GM19351 (cell line): ENCODE measurements at regions not wholly inside any gene's neighbourhood (a gene's known extent, or its start where the extent isn't known, plus 50 kb on each side); places are given as distances from the start of the nearest gene placed in this dataset.
"Not testable (repeated sequence)": the region's sequence is repeated elsewhere in the genome, so short reads cannot be mapped to it uniquely, and the experiment has no call there.

ENCODE experiments used
- ATAC-seq: cut with Tn5 transposase; IDR thresholded peaks from one replicate; pipeline ENCODE4 v1.9.1; 2021; ENCODE audit warnings: mild to moderate bottlenecking, moderate library complexity; ENCODE audit not compliant: unreplicated experiment

DNA sequence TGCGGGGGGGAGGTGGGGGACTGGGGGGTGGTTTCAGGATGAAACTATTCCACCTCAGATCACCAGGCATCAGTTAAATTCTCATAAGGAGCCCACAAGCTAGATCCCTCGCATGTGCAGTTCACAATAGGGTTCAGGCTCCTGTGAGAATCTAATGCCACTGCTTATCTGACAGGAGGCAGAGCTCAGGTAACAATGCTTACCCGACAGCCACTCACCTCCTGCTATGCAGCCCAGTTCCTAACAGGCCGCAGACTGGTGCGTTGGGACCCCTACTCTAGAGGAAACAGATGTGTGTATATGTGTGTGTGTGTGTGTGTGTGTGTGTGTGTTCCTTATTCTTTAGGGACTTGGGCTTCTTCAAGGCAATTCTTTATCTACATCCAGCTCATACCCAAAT lies 352.3 kb upstream of the CCNH start:
- ATAC-seq: no peak

- ATAC-seq: no peak
Measured at GRCh38 chr5:87762631-87763030, 349.9 kb upstream of the CCNH start.

DNA sequence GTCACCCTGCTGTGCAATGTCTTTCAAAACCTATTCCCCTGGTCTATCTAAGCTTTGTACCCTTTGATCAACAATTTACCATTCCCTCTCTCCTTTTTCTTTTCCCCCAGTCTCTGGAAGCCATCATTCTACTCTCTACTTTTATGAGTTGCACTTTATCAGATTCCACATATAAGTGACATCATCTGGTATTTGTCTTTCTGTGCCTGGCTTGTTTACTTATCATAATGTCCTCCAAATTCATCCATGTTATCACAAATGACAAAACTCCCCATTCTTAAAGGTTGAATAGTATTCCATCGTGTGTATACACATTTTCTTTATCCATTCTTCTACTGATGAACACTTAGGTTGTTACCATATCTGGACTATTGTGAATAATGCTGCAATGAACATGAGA lies 344.2 kb upstream of the CCNH start:
- no peak for ATAC-seq

GRCh38 chr5:87755360-87755759 lies 342.6 kb upstream of the CCNH start:
- ATAC-seq: no peak

DNA sequence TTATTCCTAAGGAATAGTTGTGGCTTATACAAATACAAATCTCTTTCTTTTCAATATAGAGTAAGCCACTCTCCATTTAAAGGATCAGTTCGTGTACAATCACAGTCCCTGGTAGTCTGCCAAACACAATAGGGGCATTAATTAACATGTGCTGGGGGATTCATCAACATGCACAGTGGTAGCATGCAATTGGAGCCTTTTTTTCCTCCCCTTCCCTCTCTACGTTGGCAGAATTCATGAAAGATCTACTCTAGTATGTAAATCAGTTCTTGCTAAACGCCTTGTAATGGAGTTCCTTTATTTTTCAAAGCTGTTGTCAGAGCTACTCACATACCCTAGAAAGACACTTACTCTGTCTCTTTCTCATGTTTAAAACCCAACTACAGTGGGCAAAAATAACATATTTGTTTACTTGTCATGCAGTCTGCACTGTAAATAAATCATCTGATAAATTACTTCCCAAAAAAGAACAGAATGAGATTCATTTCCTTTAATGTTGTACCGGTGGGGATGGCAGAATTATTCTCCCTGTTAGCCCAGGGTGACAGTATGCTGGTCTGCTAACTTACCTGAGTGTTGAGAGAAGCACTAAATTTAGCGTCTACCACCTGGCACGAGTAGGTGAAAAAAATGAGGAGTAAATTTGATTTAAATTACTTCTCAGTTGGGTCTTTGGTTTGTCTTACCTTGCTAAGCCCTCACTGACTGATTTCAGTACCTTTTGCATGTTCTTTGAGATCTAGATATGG lies 341.5 kb upstream of the CCNH start:
- no peak for ATAC-seq

GRCh38 chr5:87752362-87752761 lies 339.6 kb upstream of the CCNH start:
- ATAC-seq: no peak

DNA sequence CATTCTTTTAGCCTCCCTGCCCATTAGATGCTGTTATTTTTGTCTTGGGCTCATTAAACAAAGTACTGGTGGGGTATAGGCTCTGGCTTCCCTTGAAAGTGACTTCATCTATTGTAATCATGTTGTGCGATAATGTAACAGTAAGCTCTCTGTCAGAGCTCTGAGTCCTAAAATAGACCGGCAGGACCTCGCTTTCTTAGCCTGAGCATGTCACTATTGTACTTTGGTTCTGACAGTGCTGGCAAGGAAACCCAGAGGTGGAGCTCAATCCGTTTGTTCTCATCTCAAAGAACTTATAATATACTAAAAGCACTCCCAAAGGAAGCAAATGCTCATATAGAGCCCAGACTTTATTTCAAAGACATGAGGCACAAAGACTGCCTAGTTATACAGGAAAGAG lies 339.1 kb upstream of the CCNH start:
- no peak for ATAC-seq

DNA sequence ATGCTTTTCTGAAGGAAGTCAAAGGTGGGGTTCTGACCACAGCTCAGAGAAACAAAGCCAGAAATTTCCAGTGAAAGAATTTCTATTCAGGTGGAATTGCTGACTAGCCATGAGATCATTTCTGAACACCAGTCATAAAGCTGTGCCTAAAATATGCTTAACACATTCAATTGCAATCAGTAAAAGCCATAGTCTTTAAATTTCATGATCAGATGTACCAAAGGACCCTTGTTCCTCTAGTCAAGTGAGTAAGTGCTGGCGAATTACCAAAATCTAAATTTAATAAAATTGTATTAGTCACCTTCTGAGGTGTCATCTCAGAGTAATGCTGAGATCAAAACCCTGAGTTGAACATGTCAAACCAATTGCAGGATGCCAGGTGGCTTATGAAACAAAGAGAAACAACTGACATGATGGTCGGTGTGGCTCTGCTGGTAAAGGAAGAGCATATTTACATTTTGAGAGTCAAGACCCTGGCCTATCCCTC lies 334.2 kb upstream of the CCNH start:
- no peak for ATAC-seq

GRCh38 chr5:87746341-87746740 lies 333.6 kb upstream of the CCNH start:
- no peak for ATAC-seq

GRCh38 chr5:87741881-87742280 lies 329.2 kb upstream of the CCNH start:
- ATAC-seq: no peak

DNA sequence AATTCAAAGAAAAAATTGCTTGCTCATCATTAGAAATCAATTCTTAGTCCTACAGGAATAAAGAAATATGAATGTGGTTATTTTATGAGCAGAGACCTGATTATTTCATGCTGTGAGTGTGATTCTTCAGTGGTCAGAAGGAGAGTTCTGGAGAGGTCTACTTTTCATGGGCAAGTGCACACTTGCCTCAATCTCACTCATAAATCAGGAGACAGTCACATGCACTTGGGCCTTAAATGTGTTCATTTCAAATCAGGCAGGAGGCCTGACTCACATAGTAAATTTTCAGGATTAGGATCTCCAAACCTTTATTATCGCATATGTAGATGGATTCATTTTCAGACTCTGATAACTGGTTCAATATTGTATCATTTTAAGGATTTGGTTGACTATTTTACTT lies 323.2 kb upstream of the CCNH start:
- no peak for ATAC-seq

DNA sequence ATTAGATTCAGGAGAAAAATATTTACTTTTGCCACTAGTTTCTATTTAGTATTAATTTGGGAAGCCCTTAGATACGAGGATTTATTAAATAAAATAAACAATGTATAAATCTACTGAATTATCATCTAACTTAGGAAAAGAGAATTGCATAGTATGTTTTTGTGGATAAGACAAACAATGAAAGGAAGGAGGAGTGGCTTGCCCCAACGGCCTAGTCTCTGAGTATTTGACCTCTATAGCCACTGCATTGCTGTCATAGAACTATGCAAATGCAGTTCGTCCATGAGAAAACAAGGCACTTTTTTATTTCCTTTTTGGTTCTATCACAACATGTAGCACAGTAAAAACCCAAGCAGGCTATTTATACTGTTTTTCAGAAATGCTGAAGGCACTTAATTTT lies 321.2 kb upstream of the CCNH start:
- no peak for ATAC-seq

DNA sequence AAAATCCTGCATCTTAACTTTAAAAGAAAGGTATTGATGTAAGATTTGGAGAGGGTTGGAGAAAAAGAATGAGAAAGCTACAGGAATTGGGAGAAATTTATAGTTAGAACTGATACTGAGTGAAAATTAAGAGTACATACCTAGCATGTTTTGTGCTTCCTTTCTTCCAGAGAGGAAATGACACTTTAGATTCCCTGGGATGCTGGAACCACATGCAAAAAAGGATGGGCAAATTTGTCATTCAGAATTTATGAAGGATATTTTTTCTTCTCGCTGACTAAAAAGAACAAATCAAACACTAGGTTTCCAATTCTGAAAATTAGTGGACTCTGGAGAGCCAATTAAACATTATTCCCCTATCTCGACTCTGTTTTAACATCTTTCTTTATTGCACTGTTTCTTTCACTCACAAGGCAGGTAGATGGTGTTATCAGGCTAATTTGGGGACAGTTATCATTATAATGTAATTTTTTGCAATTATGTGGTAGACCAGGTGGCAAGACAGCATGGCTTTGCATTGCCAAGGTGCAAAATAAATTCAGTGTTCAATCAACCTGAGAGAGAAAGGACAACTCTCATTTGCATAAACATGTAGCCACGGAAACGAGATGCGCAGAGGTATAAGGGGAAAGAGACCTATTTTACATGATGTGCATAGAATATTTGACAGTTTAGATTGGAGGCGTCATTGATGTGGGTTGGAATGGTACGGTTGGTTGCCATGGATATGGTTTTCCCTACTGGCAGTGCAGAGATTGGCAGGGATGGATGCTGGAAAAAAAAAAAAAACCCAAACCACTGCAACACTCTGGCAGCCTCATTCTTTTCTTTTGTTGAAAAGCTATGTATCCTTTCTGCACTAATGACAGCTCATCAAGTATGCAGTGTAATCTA lies 320.4 kb upstream of the CCNH start:
- ATAC-seq: no peak

- ATAC-seq: no peak
Measured at GRCh38 chr5:87729781-87730180, 317.1 kb upstream of the CCNH start.

DNA sequence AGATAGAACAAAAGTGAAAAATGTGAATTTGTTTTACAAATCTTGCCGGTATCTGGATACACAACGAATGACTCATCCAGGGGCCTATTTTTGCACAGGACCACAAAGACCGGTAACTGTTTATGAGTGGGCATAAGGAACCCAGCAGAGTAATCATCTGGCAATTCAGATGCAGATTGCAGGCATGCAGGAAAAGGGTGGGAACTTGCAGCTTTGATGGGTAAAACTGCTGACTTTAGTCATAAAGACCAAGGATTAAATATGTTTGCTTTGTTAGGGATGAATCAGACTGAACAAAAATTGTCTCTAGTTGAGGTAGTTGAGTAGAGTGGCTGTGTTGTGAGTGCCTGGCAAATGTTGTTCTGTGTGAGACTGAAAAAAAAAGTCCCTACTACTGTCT lies 309.6 kb upstream of the CCNH start:
- no peak for ATAC-seq

DNA sequence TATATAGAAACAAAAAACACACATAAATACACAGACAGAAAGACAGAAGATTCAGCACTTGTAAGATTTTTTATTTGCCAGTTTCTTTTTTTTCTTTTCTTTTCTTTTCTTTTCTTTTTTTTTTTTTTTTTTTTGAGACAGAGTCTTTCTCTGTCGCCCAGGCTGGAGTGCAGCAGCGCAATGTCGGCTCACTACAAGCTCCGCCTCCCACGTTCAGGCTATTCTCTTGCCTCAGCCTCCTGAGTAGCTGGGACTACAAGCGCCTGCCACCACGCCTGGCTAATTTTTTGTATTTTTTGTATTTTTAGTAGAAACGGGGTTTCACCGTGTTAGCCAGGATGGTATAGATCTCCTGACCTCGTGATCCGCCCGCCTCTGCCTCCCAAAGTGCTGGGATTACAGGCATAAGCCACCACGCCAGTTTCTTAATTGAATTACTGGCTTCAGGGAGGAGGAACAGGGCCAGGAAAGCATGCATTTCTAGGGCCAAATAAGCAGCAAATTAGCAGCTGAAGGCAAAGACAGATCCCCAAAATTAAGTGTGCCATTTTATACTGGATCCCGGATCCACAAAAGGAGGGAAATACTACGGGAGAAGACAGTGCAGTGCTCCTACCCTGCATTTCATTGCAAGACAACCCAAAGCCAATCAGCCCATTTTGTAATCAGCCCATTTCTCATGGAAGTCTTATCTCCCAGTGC lies 305.6 kb upstream of the CCNH start:
- ATAC-seq: not testable (repeated sequence)

DNA sequence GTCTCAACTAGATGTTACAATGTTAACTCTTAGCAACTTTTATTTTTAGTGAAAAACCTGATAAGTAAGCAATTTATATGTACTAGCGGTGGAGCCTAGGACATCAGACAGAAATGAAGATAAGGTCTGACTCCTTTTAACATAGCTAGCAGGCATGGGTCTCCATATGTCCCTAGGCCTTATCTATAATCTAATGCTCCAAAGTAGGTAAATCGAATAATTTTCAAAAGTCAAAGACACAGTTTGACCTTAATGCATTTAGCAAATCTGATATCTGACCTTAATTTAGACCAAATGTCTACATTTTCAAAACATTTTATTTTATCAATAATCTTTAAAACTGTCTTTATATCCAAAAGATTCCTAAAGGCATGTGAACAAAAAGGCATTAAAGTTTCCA lies 305.0 kb upstream of the CCNH start:
- ATAC-seq: no peak

- ATAC-seq: no peak
Measured at GRCh38 chr5:87705876-87706275, 293.1 kb upstream of the CCNH start.

DNA sequence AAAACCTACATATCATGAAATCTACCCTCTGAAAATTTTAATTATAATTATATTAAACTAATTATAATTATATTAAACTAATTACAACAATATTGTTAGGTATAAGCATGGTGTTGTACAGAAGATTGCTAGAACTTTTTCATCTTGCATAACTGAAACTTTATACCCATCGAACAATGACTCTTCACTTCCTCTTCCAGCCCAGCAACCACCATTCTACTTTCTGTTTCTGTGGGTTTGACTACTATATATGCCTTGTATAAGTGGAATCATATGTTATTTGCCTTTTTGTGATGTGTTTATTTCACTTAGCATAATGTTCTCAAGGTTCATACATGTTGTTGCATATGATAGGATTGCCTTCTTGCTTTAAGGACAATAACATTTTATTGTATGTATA lies 274.2 kb upstream of the CCNH start:
- ATAC-seq: peak; percentile 96

DNA sequence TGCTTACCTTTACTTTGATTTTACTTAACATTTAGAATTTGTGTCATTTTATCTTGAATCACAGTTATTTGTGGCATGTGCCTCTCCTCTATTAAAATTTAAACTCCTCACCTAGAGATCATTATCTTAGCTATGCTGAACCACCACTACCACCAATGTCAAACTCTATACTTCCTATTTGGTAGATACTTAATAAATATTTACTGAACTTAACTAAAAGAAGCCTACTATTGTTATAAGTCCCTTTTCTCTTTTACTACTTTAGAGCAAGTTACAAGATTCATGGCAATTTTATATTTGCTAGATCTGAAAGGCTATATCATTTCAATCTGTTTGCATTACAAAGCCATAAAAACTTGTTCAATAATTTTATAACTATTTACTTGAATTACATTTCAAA lies 273.3 kb upstream of the CCNH start:
- no peak for ATAC-seq

DNA sequence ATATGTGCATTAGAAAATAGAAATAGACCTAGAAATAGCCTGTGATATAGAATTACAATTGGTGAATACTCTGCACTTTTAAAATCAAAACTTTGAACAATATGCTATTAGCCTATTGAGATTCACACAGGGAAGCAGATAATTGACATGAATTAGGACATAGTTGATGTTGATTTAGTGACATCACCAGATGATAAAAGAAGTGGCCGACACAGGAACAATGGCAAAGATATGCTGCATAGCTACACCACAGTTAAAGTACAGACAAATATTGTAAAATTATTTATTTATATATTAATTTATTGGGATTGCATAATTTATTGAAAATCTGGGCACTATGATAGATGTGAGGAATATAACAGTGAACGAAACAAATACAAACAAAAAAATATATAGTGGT lies 261.5 kb upstream of the CCNH start:
- ATAC-seq: no peak

DNA sequence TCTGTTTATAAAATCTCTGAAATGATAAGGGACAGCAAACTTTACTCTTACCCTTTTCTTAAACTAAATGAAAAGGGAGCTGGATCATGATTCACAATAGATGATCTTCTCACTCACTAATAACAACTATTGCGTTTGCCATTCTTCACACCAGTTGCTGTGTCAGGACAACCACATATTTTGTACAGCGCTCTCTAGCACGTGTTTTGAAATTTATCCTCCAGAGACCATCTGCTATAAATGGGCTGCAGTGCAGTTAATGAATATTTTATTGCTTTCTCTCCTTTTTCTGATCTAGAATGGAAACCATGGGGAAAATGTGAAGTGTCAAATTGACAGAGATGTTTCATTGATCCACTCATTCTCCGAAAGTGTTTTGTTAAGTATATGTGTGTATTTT lies 258.4 kb upstream of the CCNH start:
- ATAC-seq: no peak
